HG03457 (cell line): ENCODE measurements at regions not wholly inside any gene's neighbourhood (a gene's known extent, or its start where the extent isn't known, plus 50 kb on each side); places are given as distances from the start of the nearest gene placed in this dataset.
"Not testable (repeated sequence)": the region's sequence is repeated elsewhere in the genome, so short reads cannot be mapped to it uniquely, and the experiment has no call there.

ENCODE experiments used
- ATAC-seq: cut with Tn5 transposase; IDR thresholded peaks from one replicate; pipeline ENCODE4 v1.9.1; 2021; ENCODE audit warnings: moderate number of reproducible peaks; ENCODE audit not compliant: unreplicated experiment

- no peak for ATAC-seq
Measured at GRCh38 chr16:31727553-31727952, 146.1 kb upstream of the ZNF267 start.

- no peak for ATAC-seq
Measured at GRCh38 chr16:31734265-31734664, 139.3 kb upstream of the ZNF267 start.

- ATAC-seq: not testable (repeated sequence)
Measured at GRCh38 chr16:31745098-31745497, 128.5 kb upstream of the ZNF267 start.

GRCh38 chr16:31745900-31746299 lies 127.7 kb upstream of the ZNF267 start:
- ATAC-seq: no peak

GRCh38 chr16:31754998-31755615 lies 118.5 kb upstream of the ZNF267 start:
- ATAC-seq: no peak

GRCh38 chr16:31764103-31764502 lies 109.5 kb upstream of the ZNF267 start:
- no peak for ATAC-seq

- no peak for ATAC-seq
Measured at GRCh38 chr16:31767267-31767666, 106.3 kb upstream of the ZNF267 start.

- ATAC-seq: no peak
Measured at GRCh38 chr16:31780342-31780741, 93.3 kb upstream of the ZNF267 start.

GRCh38 chr16:31785126-31785525 lies 88.5 kb upstream of the ZNF267 start:
- no peak for ATAC-seq

- no peak for ATAC-seq
Measured at GRCh38 chr16:31807086-31807485, 66.5 kb upstream of the ZNF267 start.

- ATAC-seq: no peak
Measured at GRCh38 chr16:31810863-31811262, 62.7 kb upstream of the ZNF267 start.

- not testable (repeated sequence) for ATAC-seq
Measured at GRCh38 chr16:31816141-31816540, 57.5 kb upstream of the ZNF267 start.

GRCh38 chr16:31819386-31819785 lies 54.2 kb upstream of the ZNF267 start:
- no peak for ATAC-seq

- no peak for ATAC-seq
Measured at GRCh38 chr16:31819948-31820347, 53.7 kb upstream of the ZNF267 start.
